ENCODE measurements at regions not wholly inside any gene's neighbourhood (a gene's known extent, or its start where the extent isn't known, plus 50 kb on each side); places are given as distances from the start of the nearest gene placed in this dataset.
"Not testable (repeated sequence)": the region's sequence is repeated elsewhere in the genome, so short reads cannot be mapped to it uniquely, and the experiment has no call there.

DNA sequence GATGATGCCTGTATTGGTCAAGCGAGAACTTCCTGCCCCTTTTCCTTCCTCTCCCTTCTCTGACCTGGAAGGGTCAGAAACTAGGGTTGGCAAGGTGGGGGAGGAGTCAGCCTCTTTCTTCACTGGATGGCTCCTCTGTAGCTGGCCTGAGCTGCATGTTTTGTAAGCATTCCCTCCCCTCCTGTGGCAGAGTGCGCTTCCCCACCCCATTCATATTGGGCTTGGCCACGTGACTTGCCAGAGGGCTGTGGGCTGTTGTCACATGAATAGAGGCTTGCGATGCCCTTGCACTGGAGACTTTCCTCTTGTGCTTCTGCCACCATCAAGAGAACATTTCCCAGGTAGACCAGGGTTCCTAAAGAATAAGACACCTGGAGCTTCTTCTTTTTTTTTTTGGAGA is 111.3 kb upstream of the PODXL start:
- no peaks in the 10 kb centered on the region for H4K20me1 ChIP-seq (ENCODE audit: insufficient read depth, low read length)
- no peak overlapping the region for H3K9ac ChIP-seq (ENCODE audit: low read length)
- DNase-seq (ENCODE audit: low read depth) (no peak), FAIRE-seq (no peak)
- no peak overlapping the region for H3K4me3 ChIP-seq (ENCODE audit: insufficient read depth, low read depth, low read length)
- peaks cover 2% of the 10 kb centered on the region for H3K4me1 Mint-ChIP-seq (ENCODE audit: low read depth, unreplicated experiment)
- no peak overlapping the region for H2AFZ ChIP-seq (ENCODE audit: low read depth, low read length)
- peaks cover 27% of the 10 kb centered on the region for H3K27me3 Mint-ChIP-seq (ENCODE audit: low read depth, unreplicated experiment)
- peaks cover 11% of the 10 kb centered on the region for H3K27me3 ChIP-seq (ENCODE audit: insufficient read depth, low read length)
- no peaks in the 10 kb centered on the region for H3K36me3 Mint-ChIP-seq (ENCODE audit: low read depth, unreplicated experiment)
- TF ChIP-seq EZH2 (IDR thresholded peaks at IDR 0.05; ENCODE audit: insufficient read depth, low read length) (no peak), CTCF (IDR thresholded peaks at IDR 0.05; ENCODE audit: insufficient read depth, low read depth, low read length) (no peak)
- H3K27ac ChIP-seq (ENCODE audit: low read depth, low read length): no peak overlapping the region
- H3K4me1 ChIP-seq (ENCODE audit: insufficient read depth, low read length): no peaks in the 10 kb centered on the region
- no peaks in the 10 kb centered on the region for H3K9me3 ChIP-seq (ENCODE audit: insufficient read depth, low read depth, low read length)
- no peak overlapping the region for H3K27ac Mint-ChIP-seq (ENCODE audit: unreplicated experiment)
- peaks cover 8% of the 10 kb centered on the region for H3K9me3 Mint-ChIP-seq (ENCODE audit: unreplicated experiment)
- H3K36me3 ChIP-seq (ENCODE audit: insufficient read depth, low read length): no peaks in the 10 kb centered on the region
- H3K4me3 Mint-ChIP-seq (ENCODE audit: unreplicated experiment): no peak overlapping the region
- H3K4me2 ChIP-seq (ENCODE audit: low read length): no peak overlapping the region
- no peaks in the 10 kb centered on the region for H3K79me2 ChIP-seq (ENCODE audit: insufficient read depth, low read length)

DNA sequence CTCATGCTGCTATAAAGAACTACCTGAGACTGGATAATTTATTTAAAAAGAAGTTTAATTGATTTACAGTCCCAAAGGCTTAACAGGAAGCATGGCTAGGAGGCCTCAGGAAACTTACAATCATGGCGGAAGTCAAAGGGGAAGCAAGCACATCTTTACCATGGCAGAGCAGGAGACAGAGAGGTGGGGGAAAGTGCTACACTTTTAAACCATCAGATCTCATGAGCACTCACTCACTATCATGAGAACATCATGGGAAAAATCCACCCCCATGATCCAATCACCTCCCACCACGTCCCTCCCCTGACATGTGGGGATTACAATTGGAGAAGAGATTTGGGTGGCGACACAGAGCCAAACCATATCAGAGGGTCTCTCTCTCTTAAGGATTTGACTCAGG is 108.6 kb upstream of the PODXL start:
- Mint-ChIP-seq H3K36me3 (ENCODE audit: low read depth, unreplicated experiment) (no peaks in the 10 kb centered on the region), H3K27me3 (ENCODE audit: low read depth, unreplicated experiment) (peaks cover 1% of the 10 kb centered on the region), H3K4me1 (ENCODE audit: low read depth, unreplicated experiment) (peaks cover 2% of the 10 kb centered on the region), H3K4me3 (ENCODE audit: unreplicated experiment) (no peak overlapping the region), H3K27ac (ENCODE audit: unreplicated experiment) (no peak overlapping the region), H3K9me3 (ENCODE audit: unreplicated experiment) (peaks cover 7% of the 10 kb centered on the region)
- H2AFZ ChIP-seq (ENCODE audit: low read depth, low read length): no peak overlapping the region
- no peaks in the 10 kb centered on the region for H3K79me2 ChIP-seq (ENCODE audit: insufficient read depth, low read length)
- H3K27me3 ChIP-seq (ENCODE audit: insufficient read depth, low read length): peaks cover 4% of the 10 kb centered on the region
- H3K9ac ChIP-seq (ENCODE audit: low read length): no peak overlapping the region
- no peaks in the 10 kb centered on the region for H4K20me1 ChIP-seq (ENCODE audit: insufficient read depth, low read length)
- H3K9me3 ChIP-seq (ENCODE audit: insufficient read depth, low read depth, low read length): no peaks in the 10 kb centered on the region
- DNase-seq (ENCODE audit: low read depth) (no peak), FAIRE-seq (no peak)
- no peak overlapping the region for H3K4me3 ChIP-seq (ENCODE audit: insufficient read depth, low read depth, low read length)
- TF ChIP-seq EZH2 (IDR thresholded peaks at IDR 0.05; ENCODE audit: insufficient read depth, low read length): no peak
- TF ChIP-seq CTCF (IDR thresholded peaks at IDR 0.05; ENCODE audit: insufficient read depth, low read depth, low read length): no peak
- H3K4me2 ChIP-seq (ENCODE audit: low read length): no peak overlapping the region
- no peak overlapping the region for H3K27ac ChIP-seq (ENCODE audit: low read depth, low read length)
- no peaks in the 10 kb centered on the region for H3K4me1 ChIP-seq (ENCODE audit: insufficient read depth, low read length)
- no peaks in the 10 kb centered on the region for H3K36me3 ChIP-seq (ENCODE audit: insufficient read depth, low read length)

GRCh38 chr7:131664570-131664969 is 108.1 kb upstream of the PODXL start:
- H3K4me2 ChIP-seq (ENCODE audit: low read length): no peak overlapping the region
- DNase-seq (ENCODE audit: low read depth) (no peak), FAIRE-seq (no peak)
- H2AFZ ChIP-seq (ENCODE audit: low read depth, low read length): no peak overlapping the region
- no peak for TF ChIP-seq EZH2 (IDR thresholded peaks at IDR 0.05; ENCODE audit: insufficient read depth, low read length)
- no peak for TF ChIP-seq CTCF (IDR thresholded peaks at IDR 0.05; ENCODE audit: insufficient read depth, low read depth, low read length)
- no peak overlapping the region for H3K27ac ChIP-seq (ENCODE audit: low read depth, low read length)
- peaks cover 1% of the 10 kb centered on the region for H3K27me3 Mint-ChIP-seq (ENCODE audit: low read depth, unreplicated experiment)
- no peaks in the 10 kb centered on the region for H3K79me2 ChIP-seq (ENCODE audit: insufficient read depth, low read length)
- H4K20me1 ChIP-seq (ENCODE audit: insufficient read depth, low read length): no peaks in the 10 kb centered on the region
- H3K27me3 ChIP-seq (ENCODE audit: insufficient read depth, low read length): no peaks in the 10 kb centered on the region
- no peak overlapping the region for H3K4me3 ChIP-seq (ENCODE audit: insufficient read depth, low read depth, low read length)
- no peak overlapping the region for H3K27ac Mint-ChIP-seq (ENCODE audit: unreplicated experiment)
- no peaks in the 10 kb centered on the region for H3K9me3 ChIP-seq (ENCODE audit: insufficient read depth, low read depth, low read length)
- no peaks in the 10 kb centered on the region for H3K36me3 ChIP-seq (ENCODE audit: insufficient read depth, low read length)
- no peak overlapping the region for H3K9ac ChIP-seq (ENCODE audit: low read length)
- no peaks in the 10 kb centered on the region for H3K4me1 ChIP-seq (ENCODE audit: insufficient read depth, low read length)
- H3K4me3 Mint-ChIP-seq (ENCODE audit: unreplicated experiment): no peak overlapping the region
- H3K36me3 Mint-ChIP-seq (ENCODE audit: low read depth, unreplicated experiment): no peaks in the 10 kb centered on the region
- peaks cover 2% of the 10 kb centered on the region for H3K4me1 Mint-ChIP-seq (ENCODE audit: low read depth, unreplicated experiment)
- peaks cover 7% of the 10 kb centered on the region for H3K9me3 Mint-ChIP-seq (ENCODE audit: unreplicated experiment)

DNA sequence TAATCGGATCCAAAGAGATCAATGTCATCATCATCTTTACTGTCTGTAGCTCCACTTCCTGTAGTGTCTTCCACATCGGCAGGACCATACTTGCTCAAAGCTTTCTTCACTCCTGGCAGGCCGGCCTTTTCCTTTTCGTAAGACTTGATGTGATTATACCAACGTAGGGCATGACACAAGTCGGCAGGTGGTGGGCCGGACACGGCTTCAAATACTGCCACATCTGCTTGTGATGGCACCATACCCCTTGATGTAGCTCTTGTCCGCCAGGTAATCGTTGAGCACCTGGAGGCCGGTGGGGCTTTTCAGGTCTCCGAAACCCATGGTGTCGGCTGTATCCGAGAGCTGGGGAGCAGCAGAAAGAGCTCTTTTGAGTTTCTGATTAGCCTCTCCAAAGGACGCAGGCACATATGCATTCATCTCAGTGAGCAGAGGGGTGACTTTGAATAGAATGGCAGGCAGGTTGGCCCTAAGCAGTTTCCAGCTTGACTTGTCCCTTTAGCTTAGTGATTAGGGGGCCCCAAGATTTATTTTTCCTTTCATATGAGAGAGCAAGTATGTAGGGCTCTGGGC is 106.0 kb upstream of the PODXL start:
- H3K4me3 ChIP-seq (ENCODE audit: insufficient read depth, low read depth, low read length); H3K9ac ChIP-seq (ENCODE audit: low read length); H3K4me1 Mint-ChIP-seq (ENCODE audit: low read depth, unreplicated experiment); H4K20me1 ChIP-seq (ENCODE audit: insufficient read depth, low read length); H2AFZ ChIP-seq (ENCODE audit: low read depth, low read length); H3K79me2 ChIP-seq (ENCODE audit: insufficient read depth, low read length); H3K9me3 ChIP-seq (ENCODE audit: insufficient read depth, low read depth, low read length); H3K27ac ChIP-seq (ENCODE audit: low read depth, low read length); H3K27ac Mint-ChIP-seq (ENCODE audit: unreplicated experiment); H3K4me2 ChIP-seq (ENCODE audit: low read length); H3K36me3 ChIP-seq (ENCODE audit: insufficient read depth, low read length); H3K27me3 Mint-ChIP-seq (ENCODE audit: low read depth, unreplicated experiment); H3K36me3 Mint-ChIP-seq (ENCODE audit: low read depth, unreplicated experiment); FAIRE-seq; H3K4me3 Mint-ChIP-seq (ENCODE audit: unreplicated experiment); DNase-seq (ENCODE audit: low read depth); H3K27me3 ChIP-seq (ENCODE audit: insufficient read depth, low read length); H3K9me3 Mint-ChIP-seq (ENCODE audit: unreplicated experiment); H3K4me1 ChIP-seq (ENCODE audit: insufficient read depth, low read length): not testable (repeated sequence)

Measured in astrocyte (in vitro differentiated cells and primary cell).